Parathyroid adenoma (tissue), 2 donors: ENCODE measurements at regions not wholly inside any gene's neighbourhood (a gene's known extent, or its start where the extent isn't known, plus 50 kb on each side); places are given as distances from the start of the nearest gene placed in this dataset.

Experiments used
- H2AFZ ChIP-seq: fragments of 300-600 bp; sonication (generic); one replicate; pipeline ENCODE4 v1.7.0; 2017; ENCODE audit warnings: antibody characterized with exemption, mild to moderate bottlenecking
- H3K27ac ChIP-seq: fragments of 300-600 bp; sonication (generic); one replicate; pipeline ENCODE4 v1.7.0; 2017
- H3K27me3 ChIP-seq: fragments of 300-600 bp; sonication (generic); one replicate; pipeline ENCODE4 v1.7.0; 2017; ENCODE audit warnings: low read length; ENCODE audit not compliant: control insufficient read depth, insufficient read depth
- H3K36me3 ChIP-seq: fragments of 300-600 bp; sonication (generic); one replicate; pipeline ENCODE4 v1.7.0; 2017; ENCODE audit warnings: low read length; ENCODE audit not compliant: control insufficient read depth, insufficient read depth
- H3K4me1 ChIP-seq: fragments of 300-600 bp; sonication (generic); one replicate; pipeline ENCODE4 v1.7.0; 2017; ENCODE audit warnings: control low read depth
- H3K4me2 ChIP-seq: fragments of 300-600 bp; sonication (generic); one replicate; pipeline ENCODE4 v1.7.0; 2017; ENCODE audit warnings: low read length
- H3K4me3 ChIP-seq: fragments of 300-600 bp; sonication (generic); one replicate; pipeline ENCODE4 v1.7.0; 2017; ENCODE audit warnings: low read depth, low read length
- H3K79me2 ChIP-seq: fragments of 300-600 bp; sonication (generic); one replicate; pipeline ENCODE4 v1.7.0; 2017; ENCODE audit warnings: control low read depth
- H3K9ac ChIP-seq: fragments of 300-600 bp; sonication (generic); one replicate; pipeline ENCODE4 v1.7.0; 2017; ENCODE audit warnings: mild to moderate bottlenecking
- H3K9me3 ChIP-seq: fragments of 300-600 bp; sonication (generic); one replicate; pipeline ENCODE4 v1.7.0; 2017; ENCODE audit warnings: low read length; ENCODE audit not compliant: control insufficient read depth
- CTCF ChIP-seq: fragments of 300-600 bp; sonication (generic); IDR thresholded peaks from one replicate; pipeline ENCODE4 v1.7.0; 2017; ENCODE audit warnings: antibody characterized with exemption, mild to moderate bottlenecking
- donor health status: primary hyperparathyroidism.

GRCh38 chr12:23088594-23088993 lies 463.6 kb downstream of the ETNK1 start:
- H2AFZ ChIP-seq = no peak overlapping the region
- no peaks in the 10 kb centered on the region for H3K79me2 ChIP-seq
- H3K4me3 ChIP-seq = no peak overlapping the region
- H3K9ac ChIP-seq = no peak overlapping the region
- no peak for TF ChIP-seq CTCF
- no peaks in the 10 kb centered on the region for H3K9me3 ChIP-seq
- no peak overlapping the region for H3K27ac ChIP-seq
- no peak overlapping the region for H3K4me2 ChIP-seq
- no peaks in the 10 kb centered on the region for H3K4me1 ChIP-seq
- no peaks in the 10 kb centered on the region for H3K36me3 ChIP-seq
- H3K27me3 ChIP-seq = no peaks in the 10 kb centered on the region

- Histone ChIP-seq H3K9ac (no peak overlapping the region), H2AFZ (no peak overlapping the region), H3K4me1 (no peaks in the 10 kb centered on the region), H3K4me2 (no peak overlapping the region), H3K27ac (no peak overlapping the region), H3K79me2 (no peaks in the 10 kb centered on the region), H3K4me3 (no peak overlapping the region), H3K36me3 (no peaks in the 10 kb centered on the region), H3K9me3 (no peaks in the 10 kb centered on the region), H3K27me3 (no peaks in the 10 kb centered on the region)
- no peak for TF ChIP-seq CTCF
Measured at GRCh38 chr12:23093488-23093887, 468.5 kb downstream of the ETNK1 start.

- Histone ChIP-seq H3K79me2 (no peaks in the 10 kb centered on the region), H2AFZ (no peak overlapping the region), H3K27ac (no peak overlapping the region)
Measured at GRCh38 chr12:23096321-23096720, 471.4 kb downstream of the ETNK1 start.

GRCh38 chr12:23098110-23098509 lies 473.1 kb downstream of the ETNK1 start:
- no peaks in the 10 kb centered on the region for H3K79me2 ChIP-seq
- H3K36me3 ChIP-seq = no peaks in the 10 kb centered on the region
- H3K27me3 ChIP-seq = no peaks in the 10 kb centered on the region
- H3K4me1 ChIP-seq = no peaks in the 10 kb centered on the region
- no peak overlapping the region for H3K9ac ChIP-seq
- no peak overlapping the region for H3K4me3 ChIP-seq
- TF ChIP-seq CTCF = no peak
- H3K9me3 ChIP-seq = no peaks in the 10 kb centered on the region
- H3K27ac ChIP-seq = no peak overlapping the region
- H2AFZ ChIP-seq = no peak overlapping the region
- H3K4me2 ChIP-seq = no peak overlapping the region

More at GRCh38 chr12:23096321-23096720, 471.4 kb downstream of the ETNK1 start:
- no peaks in the 10 kb centered on the region for H3K27me3 ChIP-seq
- H3K4me1 ChIP-seq = no peaks in the 10 kb centered on the region
- no peak overlapping the region for H3K9ac ChIP-seq
- H3K4me2 ChIP-seq = no peak overlapping the region
- H3K4me3 ChIP-seq = no peak overlapping the region
- no peaks in the 10 kb centered on the region for H3K9me3 ChIP-seq
- no peak for TF ChIP-seq CTCF
- H3K36me3 ChIP-seq = no peaks in the 10 kb centered on the region

- no peaks in the 10 kb centered on the region for H3K36me3 ChIP-seq
- no peak overlapping the region for H2AFZ ChIP-seq
- no peak overlapping the region for H3K9ac ChIP-seq
- no peaks in the 10 kb centered on the region for H3K27me3 ChIP-seq
- no peaks in the 10 kb centered on the region for H3K79me2 ChIP-seq
- no peaks in the 10 kb centered on the region for H3K4me1 ChIP-seq
- H3K4me3 ChIP-seq = no peak overlapping the region
- H3K27ac ChIP-seq = no peak overlapping the region
- TF ChIP-seq CTCF = no peak
- no peak overlapping the region for H3K4me2 ChIP-seq
- no peaks in the 10 kb centered on the region for H3K9me3 ChIP-seq
Measured at GRCh38 chr12:23098517-23098916, 473.5 kb downstream of the ETNK1 start.
